ENCODE measurements at regions not wholly inside any gene's neighbourhood (a gene's known extent, or its start where the extent isn't known, plus 50 kb on each side); places are given as distances from the start of the nearest gene placed in this dataset.

GRCh38 chr16:85995541-85996423, 96.8 kb downstream of the IRF8 start:
- TF ChIP-seq, protein P1, sequence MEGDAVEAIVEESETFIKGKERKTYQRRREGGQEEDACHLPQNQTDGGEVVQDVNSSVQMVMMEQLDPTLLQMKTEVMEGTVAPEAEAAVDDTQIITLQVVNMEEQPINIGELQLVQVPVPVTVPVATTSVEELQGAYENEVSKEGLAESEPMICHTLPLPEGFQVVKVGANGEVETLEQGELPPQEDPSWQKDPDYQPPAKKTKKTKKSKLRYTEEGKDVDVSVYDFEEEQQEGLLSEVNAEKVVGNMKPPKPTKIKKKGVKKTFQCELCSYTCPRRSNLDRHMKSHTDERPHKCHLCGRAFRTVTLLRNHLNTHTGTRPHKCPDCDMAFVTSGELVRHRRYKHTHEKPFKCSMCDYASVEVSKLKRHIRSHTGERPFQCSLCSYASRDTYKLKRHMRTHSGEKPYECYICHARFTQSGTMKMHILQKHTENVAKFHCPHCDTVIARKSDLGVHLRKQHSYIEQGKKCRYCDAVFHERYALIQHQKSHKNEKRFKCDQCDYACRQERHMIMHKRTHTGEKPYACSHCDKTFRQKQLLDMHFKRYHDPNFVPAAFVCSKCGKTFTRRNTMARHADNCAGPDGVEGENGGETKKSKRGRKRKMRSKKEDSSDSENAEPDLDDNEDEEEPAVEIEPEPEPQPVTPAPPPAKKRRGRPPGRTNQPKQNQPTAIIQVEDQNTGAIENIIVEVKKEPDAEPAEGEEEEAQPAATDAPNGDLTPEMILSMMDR (conservative IDR thresholded peaks at IDR 0.05): no peak
- no peak for TF ChIP-seq ZFX (IDR thresholded peaks at IDR 0.05)

All from C4-2B (cell line).